HL-60 (cell line): ENCODE measurements at regions not wholly inside any gene's neighbourhood (a gene's known extent, or its start where the extent isn't known, plus 50 kb on each side); places are given as distances from the start of the nearest gene placed in this dataset.

Experiments used
- CTCF ChIP-seq: IDR thresholded peaks from one replicate; pipeline ENCODE4 v1.5.1; 2011; ENCODE audit warnings: low read length, control low read depth, inconsistent platforms; ENCODE audit not compliant: insufficient read depth
- POLR2AphosphoS5 ChIP-seq: IDR thresholded peaks from 2 replicates; pipeline ENCODE4 v1.6.1; 2012; ENCODE audit warnings: low read depth
- REST ChIP-seq: IDR thresholded peaks from 2 replicates; pipeline ENCODE4 v1.6.1; 2012; ENCODE audit warnings: low read depth; ENCODE audit not compliant: insufficient replicate concordance

- no peak for TF ChIP-seq CTCF
- no peak for TF ChIP-seq POLR2AphosphoS5
- no peak for TF ChIP-seq REST
These were observed 411.3 kb downstream of the CCSER2 start for GRCh38 chr10:84739641-84740040.
